HepG2 (cell line): ENCODE measurements at regions not wholly inside any gene's neighbourhood (a gene's known extent, or its start where the extent isn't known, plus 50 kb on each side); places are given as distances from the start of the nearest gene placed in this dataset.

ENCODE experiments used
- ATAC-seq: fragments of 200-7000 bp; cut with Tn5 transposase; 3 replicates; pipeline ENCODE4 v1.9.1; 2020; ENCODE audit warnings: mild to moderate bottlenecking, moderate library complexity
- BruUV-seq: library from RNA; stranded (reverse); fragments of 400-500 nt; replicated peaks from 2 replicates; lab custom pipeline; 2021; lab: Mats Ljungman, UMichigan
- CTCF ChIA-PET: fragments of 300-600 bp; formaldehyde crosslinking; extraction: SDS; loops from one replicate; lab custom pipeline; 2021; ENCODE audit warnings: low total read pairs, inconsistent platforms, low intra/inter-chr PET ratio; lab: Yijun Ruan, JAX
- POLR2A ChIA-PET: fragments of 350-600 bp; sonication (Branson Sonifier 250); formaldehyde crosslinking; loops from one replicate; lab custom pipeline; 2020; ENCODE audit warnings: antibody characterized with exemption, inconsistent platforms; lab: Yijun Ruan, JAX
- DNase-seq: peaks from one replicate; pipeline ENCODE4 v3.0.0-alpha.2; 2015; ENCODE audit warnings: low spot score
- FAIRE-seq: peaks from 3 replicates; lab custom pipeline; 2011; peaks lifted over from hg19 to GRCh38; lab: Jason Lieb, UNC
- H2AFZ ChIP-seq: one replicate; pipeline ENCODE4 v1.6.1; 2011; ENCODE audit warnings: low read length, inconsistent platforms
- H3K27ac ChIP-seq: fragments of 300-600 bp; 3 replicates; pipeline ENCODE4 v1.8.0; 2011; ENCODE audit warnings: mixed run types, mild to moderate bottlenecking, mixed read lengths, low read length, inconsistent platforms; ENCODE audit not compliant: insufficient read depth; ENCODE audit errors: extremely low read length
- H3K27me3 ChIP-seq, 2 experiments: fragments of 200-600 bp in 1 of 2; 2 replicates in 1 of 2; 3 replicates in 1 of 2; pipeline versions ENCODE4 v1.6.0 to v1.8.0; 2011; ENCODE audit warnings: low read length in 2 of 2, mild to moderate bottlenecking in 2 of 2, moderate library complexity in 2 of 2, inconsistent platforms in 1 of 2; ENCODE audit not compliant: insufficient read depth in 2 of 2, control insufficient read depth in 1 of 2
- H3K36me3 ChIP-seq, 2 experiments: fragments of 200-600 bp in 1 of 2; replicated peaks in 1 of 2; 2 replicates in 1 of 2; 3 replicates in 1 of 2; pipeline versions ENCODE4 v1.5.1 to v1.8.0; 2011; ENCODE audit warnings: low read length in 2 of 2, inconsistent platforms in 1 of 2; ENCODE audit not compliant: insufficient read depth in 2 of 2, control insufficient read depth in 1 of 2
- H3K4me1 ChIP-seq: 2 replicates; pipeline ENCODE4 v1.5.1; 2012; ENCODE audit warnings: low read length, inconsistent platforms; ENCODE audit not compliant: insufficient read depth
- H3K4me2 ChIP-seq: 2 replicates; pipeline ENCODE4 v1.6.0; 2011; ENCODE audit warnings: low read depth, low read length, inconsistent platforms
- H3K4me3 ChIP-seq, 3 experiments: fragments of 200-600 bp in 1 of 3; sonication (generic), shearing (Covaris generic) in 1 of 3; replicated peaks in 1 of 3; 2 replicates each; pipeline ENCODE4 v1.5.1; 2011 to 2016; ENCODE audit warnings: low read length in 3 of 3, inconsistent platforms in 2 of 3, low read depth in 2 of 3, mild to moderate bottlenecking in 2 of 3, control low read depth in 1 of 3, mixed read lengths in 1 of 3; ENCODE audit not compliant: insufficient read depth in 1 of 3
- H3K79me2 ChIP-seq: one replicate; pipeline ENCODE4 v1.6.1; 2011; ENCODE audit warnings: low read length, inconsistent platforms; ENCODE audit not compliant: insufficient read depth
- H3K9ac ChIP-seq: 2 replicates; pipeline ENCODE4 v1.6.0; 2011; ENCODE audit warnings: mild to moderate bottlenecking, low read depth, low read length, inconsistent platforms; ENCODE audit not compliant: insufficient read depth
- H3K9me3 ChIP-seq: 2 replicates; pipeline ENCODE4 v1.5.1; 2012; ENCODE audit warnings: mild to moderate bottlenecking, low read length
- H4K20me1 ChIP-seq: 2 replicates; pipeline ENCODE4 v1.6.0; 2011; ENCODE audit warnings: inconsistent platforms, mild to moderate bottlenecking, low read length, moderate library complexity; ENCODE audit not compliant: insufficient read depth
- AGO1 ChIP-seq: fragments of 200-400 bp; formaldehyde crosslinking; IDR thresholded peaks from 2 replicates; pipeline ENCODE4 v1.6.1; 2017; ENCODE audit warnings: mild to moderate bottlenecking, low read depth, low read length, moderate library complexity; ENCODE audit not compliant: poor library complexity, severe bottlenecking
- CCDC6 ChIP-seq: sonication (generic); formaldehyde crosslinking; IDR thresholded peaks from 2 replicates; pipeline ENCODE4 v1.8.1; 2022; ENCODE audit warnings: mild to moderate bottlenecking, missing genetic modification reagents, moderate library complexity
- FOXK1 ChIP-seq: sonication (generic); formaldehyde crosslinking; IDR thresholded peaks from 2 replicates; pipeline ENCODE4 v1.4.0; 2020; ENCODE audit warnings: low read depth, missing genetic modification reagents, borderline replicate concordance
- GATA4 ChIP-seq: sonication (generic); IDR thresholded peaks from 2 replicates; pipeline ENCODE4 v1.6.1; 2016; ENCODE audit warnings: antibody characterized with exemption, low read depth, borderline replicate concordance
- HBP1 ChIP-seq: IDR thresholded peaks from 2 replicates; pipeline ENCODE4 v1.6.1; 2016; ENCODE audit warnings: low read depth, control low read depth
- STAT5B ChIP-seq: sonication (generic); formaldehyde crosslinking; IDR thresholded peaks from 2 replicates; pipeline ENCODE4 v1.4.0; 2020; ENCODE audit warnings: missing genetic modification reagents
- XRCC5 ChIP-seq: fragments of 200-400 bp; formaldehyde crosslinking; optimal IDR thresholded peaks from 2 replicates; pipeline ENCODE3; 2017; ENCODE audit warnings: mild to moderate bottlenecking, low read length
- ZNF256 ChIP-seq: sonication (generic); formaldehyde crosslinking; conservative IDR thresholded peaks from 2 replicates; pipeline ENCODE4 v1.4.0; 2020; ENCODE audit warnings: missing genetic modification reagents
- ZNF296 ChIP-seq: sonication (generic); formaldehyde crosslinking; conservative IDR thresholded peaks from 2 replicates; pipeline ENCODE4 v1.5.0; 2020; ENCODE audit warnings: mild to moderate bottlenecking, missing genetic modification reagents
- ZNF543 ChIP-seq: sonication (generic); formaldehyde crosslinking; IDR thresholded peaks from 2 replicates; pipeline ENCODE4 v1.4.0; 2020; ENCODE audit warnings: mild to moderate bottlenecking, missing genetic modification reagents
- ZNF550 ChIP-seq: sonication (generic); formaldehyde crosslinking; IDR thresholded peaks from 2 replicates; pipeline ENCODE4 v1.4.0; 2020; ENCODE audit warnings: mild to moderate bottlenecking, missing genetic modification reagents, borderline replicate concordance
- WGBS: methylation state at CpG from one replicate; pipeline ENCODE4 v1.1.6; 2017; ENCODE audit warnings: low lambda C conversion rate; 5-methylcytosine and 5-hydroxymethylcytosine counted together
- in situ Hi-C: cut with HindIII; loops from 2 replicates; pipeline ENCODE4 v1.10.0; 2017; ENCODE audit warnings: low pct_unique_long_range_greater_than_20kb; ENCODE audit not compliant: extremely low pct_ligation_motif_present
- intact Hi-C: fragments of 100-400 bp; cut with micrococcal nuclease; formaldehyde crosslinking; loops from one replicate; pipeline ENCODE4 v1.10.0; 2022; ENCODE audit not compliant: unreplicated experiment
- TF ChIP-seq, protein P1 (sequence below): sonication (generic); formaldehyde crosslinking; IDR thresholded peaks from 2 replicates; pipeline ENCODE4 v1.4.0; 2020; ENCODE audit warnings: missing genetic modification reagents

GRCh38 chr3:135812057-135812456 lies 153.5 kb upstream of the PPP2R3A start:
- Histone ChIP-seq H3K9ac (no peak overlapping the region), H3K27ac (no peak overlapping the region), H3K36me3 (no peaks in the 10 kb centered on the region), H4K20me1 (no peaks in the 10 kb centered on the region), H3K4me2 (no peak overlapping the region), H3K9me3 (no peaks in the 10 kb centered on the region), H3K4me3 (no peak overlapping the region), H3K4me1 (no peaks in the 10 kb centered on the region), H3K27me3 (no peaks in the 10 kb centered on the region; a peak in 3 of 5 replicates), H3K79me2 (no peaks in the 10 kb centered on the region), H2AFZ (no peak overlapping the region)
- no peak for DNase-seq
- in situ Hi-C loops (no loop called here), intact Hi-C loops (no loop called here)
- CTCF ChIA-PET: no interaction called here
- POLR2A ChIA-PET: no interaction called here
- 4% methylated on average over 7 of the region's 7 CpGs for WGBS
- TF ChIP-seq CCDC6 (CRISPR knock-in tag): no peak
- TF ChIP-seq HBP1 (CRISPR knock-in tag): no peak
- TF ChIP-seq ZNF543: no peak
- TF ChIP-seq XRCC5: no peak
- TF ChIP-seq GATA4: no peak
- no peak for TF ChIP-seq ZNF256 (CRISPR knock-in tag)
- TF ChIP-seq ZNF550 (CRISPR knock-in tag): no peak
- no peak for TF ChIP-seq AGO1
- TF ChIP-seq STAT5B: no peak
- TF ChIP-seq FOXK1 (CRISPR knock-in tag): no peak
- TF ChIP-seq, protein P1, sequence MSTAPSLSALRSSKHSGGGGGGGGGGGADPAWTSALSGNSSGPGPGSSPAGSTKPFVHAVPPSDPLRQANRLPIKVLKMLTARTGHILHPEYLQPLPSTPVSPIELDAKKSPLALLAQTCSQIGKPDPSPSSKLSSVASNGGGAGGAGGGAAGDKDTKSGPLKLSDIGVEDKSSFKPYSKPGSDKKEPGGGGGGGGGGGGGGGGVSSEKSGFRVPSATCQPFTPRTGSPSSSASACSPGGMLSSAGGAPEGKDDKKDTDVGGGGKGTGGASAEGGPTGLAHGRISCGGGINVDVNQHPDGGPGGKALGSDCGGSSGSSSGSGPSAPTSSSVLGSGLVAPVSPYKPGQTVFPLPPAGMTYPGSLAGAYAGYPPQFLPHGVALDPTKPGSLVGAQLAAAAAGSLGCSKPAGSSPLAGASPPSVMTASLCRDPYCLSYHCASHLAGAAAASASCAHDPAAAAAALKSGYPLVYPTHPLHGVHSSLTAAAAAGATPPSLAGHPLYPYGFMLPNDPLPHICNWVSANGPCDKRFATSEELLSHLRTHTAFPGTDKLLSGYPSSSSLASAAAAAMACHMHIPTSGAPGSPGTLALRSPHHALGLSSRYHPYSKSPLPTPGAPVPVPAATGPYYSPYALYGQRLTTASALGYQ (CRISPR knock-in tag): no peak
- no peak for TF ChIP-seq ZNF296 (CRISPR knock-in tag)
- BruUV-seq: no TSS peak
- no peak for ATAC-seq
- no peak for FAIRE-seq
